Epithelial cell of prostate (primary cell): ENCODE measurements at regions not wholly inside any gene's neighbourhood (a gene's known extent, or its start where the extent isn't known, plus 50 kb on each side); places are given as distances from the start of the nearest gene placed in this dataset.

Experiments
- DNase-seq: peaks from one replicate; pipeline ENCODE4 v3.0.0-alpha.2; 2011; ENCODE audit warnings: low read depth, low spot score
- H3K27ac ChIP-seq: fragments of 450-650 bp; 2 replicates; pipeline ENCODE4 v1.5.1; 2017; ENCODE audit warnings: mild to moderate bottlenecking

DNA sequence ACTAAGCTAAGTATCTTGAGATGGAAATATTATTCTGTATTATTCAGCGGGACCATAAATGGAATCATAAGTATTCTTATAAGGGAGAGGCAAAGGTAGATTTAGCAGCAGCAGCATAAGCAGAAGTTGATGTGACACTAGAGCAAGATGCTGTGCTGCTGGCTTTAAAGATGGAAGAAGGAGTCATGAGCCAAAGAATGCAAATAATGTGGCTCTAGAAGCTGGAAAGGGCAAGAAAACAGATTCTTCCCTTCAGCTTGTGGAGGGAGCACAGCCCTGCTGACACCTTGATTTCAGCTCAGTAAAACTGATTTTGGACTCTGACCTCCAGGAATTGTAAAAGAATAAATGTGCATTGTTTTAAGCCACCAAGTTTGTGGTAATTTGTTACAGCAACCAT, 144.2 kb upstream of the ANKRD28 start:
- H3K27ac ChIP-seq: no peak overlapping the region

DNA sequence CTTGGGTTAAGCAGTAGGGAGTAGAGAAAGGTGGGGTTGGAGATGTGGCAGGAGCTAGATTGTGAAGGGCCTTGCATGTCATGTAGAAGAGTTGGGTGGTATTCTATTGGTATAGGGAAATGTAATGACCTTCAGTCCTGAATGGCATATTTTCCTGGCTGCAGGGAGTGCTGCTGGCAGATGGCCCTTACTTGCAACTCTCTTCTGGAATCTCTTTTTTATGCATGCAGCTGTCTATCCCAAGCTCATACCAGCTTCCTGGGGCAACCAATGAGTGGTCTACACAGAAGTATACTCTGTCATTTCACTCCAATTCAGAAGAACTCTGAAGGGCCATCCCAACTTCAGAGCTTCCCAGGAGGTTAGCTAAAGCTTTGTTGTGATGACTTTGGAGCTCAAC, 144.7 kb upstream of the ANKRD28 start:
- DNase-seq: no peak
- no peak overlapping the region for H3K27ac ChIP-seq

More for the DNA sequence above, 144.2 kb upstream of the ANKRD28 start:
- no peak for DNase-seq

DNA sequence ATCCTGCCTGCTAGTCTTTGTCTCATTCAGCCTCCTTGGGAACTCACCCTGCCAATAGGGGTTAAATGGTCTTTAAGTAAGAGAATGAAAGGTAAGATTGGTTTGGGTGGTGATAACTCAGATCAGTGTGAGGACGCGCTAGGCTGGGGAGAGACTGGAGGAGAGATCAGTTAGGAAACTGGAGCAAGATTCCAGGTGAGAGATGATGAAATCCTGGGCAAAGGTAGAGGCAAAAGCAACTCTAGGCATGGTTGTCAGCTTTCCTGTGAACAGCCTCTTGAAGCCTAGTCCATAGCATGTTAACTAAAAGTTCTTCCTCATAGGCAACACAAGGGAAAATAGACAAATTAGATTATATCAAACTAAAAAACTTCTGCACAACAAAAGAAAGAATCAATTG, 145.2 kb upstream of the ANKRD28 start:
- no peak for DNase-seq
- no peak overlapping the region for H3K27ac ChIP-seq

DNA sequence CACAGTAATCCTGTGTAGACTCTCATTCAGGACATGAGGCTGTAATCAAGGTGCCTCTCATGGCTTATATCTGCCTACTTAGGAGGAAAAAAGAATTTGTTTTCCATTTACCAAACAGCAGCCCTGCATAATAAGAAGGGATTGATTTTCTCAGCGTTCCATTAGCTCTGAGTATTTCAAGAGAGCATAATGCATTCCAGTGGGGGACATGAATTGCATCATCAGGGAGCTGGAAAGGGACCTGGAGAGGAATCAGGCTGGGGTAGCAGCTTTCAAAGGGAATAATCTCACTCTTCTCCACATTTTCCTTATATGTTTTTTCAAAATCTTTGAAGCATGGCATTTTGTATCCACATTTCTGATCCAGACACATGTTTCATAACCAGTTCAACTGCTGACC, 150.6 kb upstream of the ANKRD28 start:
- no peak overlapping the region for H3K27ac ChIP-seq
- DNase-seq: no peak

DNA sequence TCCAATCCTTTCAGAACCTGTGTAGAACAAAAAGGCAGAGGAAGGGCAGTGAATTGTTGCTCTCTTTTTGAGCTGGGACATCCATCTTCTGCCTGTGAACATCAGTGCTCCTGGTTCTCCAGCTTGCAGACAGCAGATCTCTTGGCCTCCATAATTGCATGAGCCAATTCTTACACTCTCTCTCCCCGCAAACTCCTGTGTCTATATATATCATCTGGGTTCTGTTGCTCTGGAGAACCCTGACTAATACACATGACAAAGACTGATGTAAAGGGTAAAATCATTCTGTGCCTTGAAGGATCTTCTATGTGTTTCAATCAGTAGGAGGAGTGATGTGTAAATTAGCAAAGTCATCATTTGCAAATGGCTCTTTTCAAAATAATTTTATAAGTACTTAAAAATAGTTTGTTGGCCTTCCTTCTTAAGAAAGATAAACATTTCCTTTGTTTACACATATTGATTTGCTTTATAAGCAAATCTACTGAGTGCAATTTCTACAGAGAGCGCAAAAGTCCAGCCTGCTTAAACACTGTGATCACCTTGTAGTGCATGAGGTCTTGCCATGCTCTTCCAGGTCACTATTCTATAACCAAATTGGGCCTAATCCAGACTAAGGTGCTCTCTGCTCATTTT, 154.9 kb upstream of the ANKRD28 start:
- DNase-seq: no peak

DNA sequence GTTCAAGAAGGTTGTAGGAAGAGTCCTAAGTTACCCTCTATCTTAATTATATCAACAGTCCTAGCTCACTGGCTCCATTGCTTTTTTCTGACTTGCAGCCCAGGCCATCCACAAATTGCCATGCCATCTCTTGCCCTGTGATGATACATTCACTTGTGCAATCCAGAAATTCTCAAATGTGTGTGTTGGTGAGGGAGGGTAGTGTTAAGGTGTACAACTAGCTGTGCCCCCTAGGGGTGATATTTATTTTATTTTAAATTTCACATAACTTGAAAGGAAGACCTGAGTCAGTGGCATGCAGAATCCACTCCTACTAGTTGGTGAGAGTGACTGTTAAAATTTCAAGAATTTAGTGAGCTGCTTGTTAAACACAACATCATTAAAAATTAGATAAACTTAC, 156.1 kb upstream of the ANKRD28 start:
- DNase-seq: peak; percentile 8
- H3K27ac ChIP-seq: no peak overlapping the region

More for the DNA sequence above, 154.9 kb upstream of the ANKRD28 start:
- no peak overlapping the region for H3K27ac ChIP-seq

DNA sequence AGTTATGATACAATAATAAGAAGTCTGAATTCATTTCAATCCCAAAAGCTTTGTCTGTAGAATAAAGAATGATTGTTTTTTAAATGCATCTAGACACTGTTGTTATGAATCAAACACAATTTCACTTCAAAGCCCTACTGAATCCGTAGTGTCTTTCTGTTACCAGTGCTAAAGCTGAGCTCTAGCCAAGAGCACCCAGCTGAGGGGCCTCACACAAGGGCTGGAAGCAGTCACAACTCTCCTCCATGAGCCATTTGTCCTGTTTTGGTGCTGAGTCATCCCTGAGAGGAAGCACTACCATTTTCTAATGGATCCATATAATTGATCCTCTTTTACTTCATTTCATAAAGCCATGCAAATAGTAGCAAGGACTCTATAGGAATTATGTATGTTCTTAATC, 158.2 kb upstream of the ANKRD28 start:
- no peak for DNase-seq
- H3K27ac ChIP-seq: no peak overlapping the region

DNA sequence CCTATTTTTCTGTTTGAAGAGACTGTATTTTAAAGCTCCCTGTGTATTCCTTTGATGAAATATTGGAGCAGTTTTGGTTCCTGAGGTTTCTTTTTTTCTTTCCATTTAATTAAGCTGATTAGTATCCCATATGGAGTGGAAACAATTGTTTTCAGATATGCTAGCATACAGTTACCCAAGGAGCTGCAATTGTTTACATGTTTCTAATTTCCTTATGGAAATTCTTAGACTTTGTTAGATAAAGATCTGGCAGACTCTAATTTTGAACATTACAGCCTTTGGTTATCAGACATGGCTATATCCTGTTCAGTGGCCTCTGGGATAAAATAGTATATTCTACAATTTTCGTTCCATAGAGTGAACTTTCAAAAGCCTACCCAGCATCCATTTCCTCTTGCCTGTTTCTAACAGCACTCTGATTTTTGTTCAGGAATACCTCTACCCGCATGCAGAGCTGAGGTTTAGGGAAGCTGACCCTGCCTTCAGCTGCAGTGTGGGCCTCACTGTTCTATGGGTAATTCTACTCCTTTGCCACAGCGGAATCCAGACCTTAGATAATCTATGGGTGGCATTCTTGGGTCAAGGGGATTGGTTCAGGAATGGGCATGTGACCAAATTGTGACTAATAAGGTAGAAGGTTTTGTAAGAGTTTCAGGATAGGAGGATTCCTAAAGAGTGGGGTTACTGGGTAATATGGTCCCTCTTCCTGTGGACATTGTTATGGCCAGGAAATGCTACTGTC, 161.1 kb upstream of the ANKRD28 start:
- H3K27ac ChIP-seq: no peak overlapping the region
- DNase-seq: no peak

DNA sequence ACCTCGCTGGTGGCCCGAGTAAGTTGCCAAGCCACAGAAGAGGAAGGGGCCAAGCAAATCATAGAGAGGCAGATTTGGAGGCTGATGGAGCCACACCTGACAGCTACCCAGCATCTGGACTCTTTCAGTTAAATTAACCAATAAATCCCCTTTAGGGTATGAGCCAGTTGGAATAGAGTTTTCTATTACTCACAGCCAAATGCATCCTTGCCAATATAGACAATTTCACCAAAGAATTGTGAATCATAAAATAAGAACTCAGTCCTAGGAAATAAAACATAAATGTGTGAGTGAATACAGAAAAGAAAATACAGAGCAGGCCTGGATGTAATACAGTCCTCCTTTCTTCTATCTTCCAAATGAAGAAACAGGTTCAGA, 161.6 kb upstream of the ANKRD28 start:
- DNase-seq: no peak

DNA sequence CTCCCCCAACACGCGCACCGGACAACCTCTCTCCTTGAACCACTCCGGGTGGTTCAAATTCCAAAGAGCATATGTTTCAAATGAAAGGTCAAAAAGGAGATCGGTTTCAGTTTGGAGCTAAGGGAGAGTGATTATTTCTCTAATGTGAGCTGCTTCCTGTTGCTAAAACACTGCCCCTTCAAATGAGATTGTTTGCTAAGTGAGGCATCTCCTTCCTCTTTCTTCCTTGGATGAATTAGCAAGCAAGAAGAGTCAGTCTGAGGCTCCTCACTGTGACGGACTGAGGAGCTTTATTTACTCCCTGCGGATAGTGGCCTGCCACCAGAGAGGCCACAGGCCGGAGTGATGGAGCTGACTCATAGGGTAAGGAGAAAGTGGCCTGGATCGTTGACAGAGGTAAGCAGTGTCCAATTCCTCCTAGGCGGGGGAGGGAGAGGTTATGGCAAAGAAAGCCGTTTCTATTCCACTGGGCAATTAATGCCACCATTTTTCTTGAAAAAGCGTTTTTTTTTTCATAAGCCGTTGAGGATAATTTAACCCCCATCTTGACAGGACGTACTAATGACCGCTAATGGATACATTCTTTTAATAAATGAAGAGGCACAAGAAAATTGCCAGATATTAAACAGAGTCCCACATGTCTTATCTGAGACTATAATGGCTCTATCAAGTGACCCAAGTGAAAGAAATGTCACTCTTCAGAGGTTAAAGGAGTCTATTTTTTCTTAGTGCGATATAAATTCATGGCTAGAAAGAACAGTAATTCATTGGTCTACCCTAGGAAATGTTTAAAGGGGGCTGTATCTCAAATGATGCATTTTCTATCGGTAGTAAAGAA, 167.0 kb upstream of the ANKRD28 start:
- no peak for DNase-seq
- no peak overlapping the region for H3K27ac ChIP-seq

More for the DNA sequence above, 161.6 kb upstream of the ANKRD28 start:
- H3K27ac ChIP-seq: no peak overlapping the region

DNA sequence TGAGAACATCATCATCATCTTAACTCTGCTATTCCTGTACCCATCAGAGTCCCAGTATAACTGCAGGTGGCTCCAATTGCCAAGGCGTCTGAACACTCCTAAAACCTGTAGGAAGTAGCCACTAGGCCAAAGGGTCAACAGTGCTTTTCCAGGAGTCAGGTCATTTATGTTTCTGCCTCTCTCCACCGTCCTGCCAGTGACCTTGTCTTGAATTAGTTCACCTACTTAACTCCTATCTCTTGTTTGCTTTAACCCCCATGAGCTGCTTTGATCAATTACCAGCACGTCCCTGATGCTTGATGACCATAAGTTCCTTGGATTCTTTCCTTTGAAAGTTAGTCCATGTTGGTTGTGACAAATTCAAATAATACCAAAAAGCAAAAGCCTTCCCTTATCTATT, 169.8 kb upstream of the ANKRD28 start:
- DNase-seq: no peak
- no peak overlapping the region for H3K27ac ChIP-seq

DNA sequence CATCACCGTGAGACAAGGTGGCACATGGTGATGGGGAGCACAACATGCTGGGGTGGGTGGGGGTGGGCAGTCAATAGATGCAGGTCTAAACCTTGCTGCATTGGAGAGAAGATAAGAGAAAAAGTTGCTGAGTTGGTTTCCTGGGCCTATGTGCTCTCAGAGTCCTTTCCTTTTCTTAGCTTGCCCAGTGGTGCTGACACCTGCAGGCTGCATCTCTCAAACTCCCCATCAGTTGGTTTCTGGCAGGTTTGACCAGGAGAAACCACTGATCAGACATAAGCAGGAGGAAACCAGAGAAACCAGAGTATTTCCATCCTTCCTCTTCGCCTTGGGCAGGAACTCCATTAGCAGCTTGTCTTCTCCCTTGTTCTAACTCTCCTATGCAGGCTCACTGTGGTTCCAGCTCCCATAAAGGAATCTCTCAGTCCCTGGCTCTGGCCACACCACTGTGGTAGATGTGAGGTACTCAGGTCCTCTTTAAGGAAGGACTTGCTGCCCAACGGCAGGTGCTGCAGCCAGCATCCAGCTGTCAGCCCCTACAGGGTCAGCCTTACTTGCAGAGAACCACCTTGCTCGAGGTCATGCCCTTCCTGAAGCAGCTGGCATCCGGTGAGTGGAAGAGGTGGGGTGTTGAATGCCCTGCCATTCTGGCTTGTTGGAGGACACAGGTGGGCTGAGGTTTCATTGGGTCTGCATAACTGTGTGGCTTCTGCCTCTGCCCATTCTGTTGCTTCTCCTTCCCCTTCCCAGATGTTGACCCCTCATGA, 172.3 kb upstream of the ANKRD28 start:
- DNase-seq: no peak
- no peak overlapping the region for H3K27ac ChIP-seq

DNA sequence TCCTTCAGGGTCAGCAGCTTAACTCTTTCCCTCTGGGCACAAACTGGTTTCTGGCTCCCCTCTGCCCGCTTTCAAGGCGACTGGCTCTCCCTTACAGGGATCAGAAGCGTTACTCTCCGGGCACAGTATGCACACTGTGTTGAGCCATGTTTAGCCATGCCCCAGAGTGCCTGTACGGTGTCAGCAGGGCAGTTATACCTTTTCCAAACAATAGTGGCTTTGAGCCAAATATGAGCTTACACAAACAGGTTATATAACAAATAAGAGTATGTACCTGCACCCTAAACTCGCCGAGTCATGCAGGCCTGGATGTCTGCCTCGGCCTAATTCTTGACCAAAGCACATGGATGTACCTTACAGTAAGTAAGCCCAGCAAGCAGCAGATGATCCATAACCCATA, 175.6 kb upstream of the ANKRD28 start:
- no peak for DNase-seq
- H3K27ac ChIP-seq: no peak overlapping the region

DNA sequence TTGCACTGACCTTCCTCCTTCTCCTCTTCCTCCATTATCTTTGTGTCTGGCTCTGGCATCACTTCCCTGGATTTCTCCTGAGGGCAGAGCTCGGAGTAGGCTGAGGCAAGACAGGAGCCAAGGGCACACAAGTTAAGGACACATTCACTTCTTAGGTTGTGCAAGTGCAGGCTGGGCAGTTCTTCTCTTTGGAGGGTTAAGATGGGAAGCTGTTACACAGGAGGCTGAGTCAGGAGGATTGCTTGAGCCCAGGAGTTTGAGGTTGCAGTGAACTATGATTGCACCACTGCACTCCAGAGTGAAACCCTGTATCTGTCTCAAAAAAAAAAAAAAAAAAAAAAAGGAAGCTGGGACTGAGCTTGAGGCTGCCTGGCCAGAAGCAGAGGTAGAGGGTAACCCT, 176.2 kb upstream of the ANKRD28 start:
- H3K27ac ChIP-seq: no peak overlapping the region
- DNase-seq: no peak

DNA sequence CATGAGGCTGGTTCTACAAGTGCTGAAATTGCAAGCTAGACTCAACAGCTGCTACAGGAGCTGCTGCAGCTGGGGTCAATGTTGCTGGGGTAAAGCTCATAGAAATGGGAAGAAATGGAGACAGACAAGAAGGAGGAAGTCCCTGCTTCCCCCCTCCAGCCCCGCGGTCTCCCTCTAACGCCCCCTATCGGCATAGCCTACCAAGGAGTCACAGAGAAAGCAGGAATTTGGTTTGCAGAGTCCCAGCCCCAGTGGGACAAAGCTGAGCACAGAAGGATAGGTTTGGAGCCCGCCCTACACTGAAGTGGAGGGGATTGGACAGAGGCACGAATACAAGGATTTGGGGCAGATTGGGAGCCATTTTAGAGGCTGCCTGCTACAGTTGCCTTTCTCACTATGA, 176.9 kb upstream of the ANKRD28 start:
- DNase-seq: no peak
- no peak overlapping the region for H3K27ac ChIP-seq

DNA sequence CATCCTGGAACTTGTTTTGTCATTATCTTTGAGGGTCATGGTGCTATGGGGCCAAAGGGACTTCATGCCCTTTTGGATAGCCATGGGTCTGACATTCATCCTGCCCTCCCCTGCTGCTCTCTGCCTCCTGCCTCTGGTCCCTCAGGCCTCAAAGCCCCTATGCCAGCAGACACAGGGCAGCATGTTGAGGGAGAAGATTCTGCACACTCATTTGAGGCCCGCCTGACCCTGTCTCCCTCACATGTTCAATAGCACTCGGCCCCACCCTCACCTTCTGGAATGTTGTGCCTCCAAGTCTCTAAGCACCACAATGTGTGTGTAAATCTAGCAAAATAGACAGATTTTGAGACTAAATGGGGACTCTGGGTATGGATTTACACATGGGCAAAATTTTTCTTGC, 178.7 kb upstream of the ANKRD28 start:
- no peak overlapping the region for H3K27ac ChIP-seq
- no peak for DNase-seq

DNA sequence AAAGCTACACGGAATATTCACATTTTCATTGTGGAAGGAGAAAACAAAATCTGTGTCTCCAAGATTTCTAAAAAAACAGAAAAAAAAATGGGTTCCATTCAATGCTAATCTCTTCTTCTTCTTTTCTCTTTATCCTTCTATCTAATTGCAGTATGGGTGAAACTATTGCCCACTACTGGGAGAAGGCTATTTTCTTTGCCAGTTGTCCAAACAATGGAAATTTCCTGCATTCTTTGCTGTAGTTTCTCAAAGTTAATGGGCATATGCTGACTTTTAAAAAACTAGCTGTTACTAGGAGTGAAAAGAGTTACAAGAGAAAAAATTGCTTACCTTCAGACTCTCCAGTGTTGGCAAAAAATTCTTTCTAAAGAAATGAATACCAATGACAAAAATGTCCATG, 179.3 kb upstream of the ANKRD28 start:
- H3K27ac ChIP-seq: no peak overlapping the region
- no peak for DNase-seq

DNA sequence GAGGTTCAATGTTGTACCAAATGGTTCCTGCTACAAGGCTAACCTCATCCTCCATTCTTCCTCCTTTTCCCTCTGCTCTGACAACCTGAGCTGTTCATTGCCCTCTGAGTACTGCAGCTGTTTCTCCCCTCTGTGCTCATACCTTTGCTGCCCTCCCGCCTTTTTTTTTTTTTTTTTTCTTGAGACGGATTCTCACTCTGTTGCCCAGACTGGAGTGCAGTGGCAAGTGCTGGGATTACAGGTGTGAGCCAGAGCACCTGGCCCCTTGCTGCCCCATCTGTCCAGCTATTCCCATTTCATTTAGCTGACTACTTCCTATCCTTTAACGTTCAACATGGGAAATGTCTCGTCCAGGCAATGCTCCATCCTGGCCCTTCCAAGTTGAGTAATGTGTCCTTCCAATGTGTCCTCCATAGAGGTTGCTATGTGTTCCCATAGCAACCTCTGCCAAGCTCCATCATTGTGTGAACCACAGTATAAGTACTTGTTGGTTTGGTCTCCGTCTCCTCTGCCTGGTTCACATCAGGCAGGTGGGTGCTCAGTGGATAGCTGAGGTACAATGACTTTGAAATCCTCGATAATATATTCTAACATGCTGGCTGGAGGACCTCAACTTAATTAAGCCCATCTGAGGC, 179.9 kb upstream of the ANKRD28 start:
- no peak overlapping the region for H3K27ac ChIP-seq
- DNase-seq: no peak

DNA sequence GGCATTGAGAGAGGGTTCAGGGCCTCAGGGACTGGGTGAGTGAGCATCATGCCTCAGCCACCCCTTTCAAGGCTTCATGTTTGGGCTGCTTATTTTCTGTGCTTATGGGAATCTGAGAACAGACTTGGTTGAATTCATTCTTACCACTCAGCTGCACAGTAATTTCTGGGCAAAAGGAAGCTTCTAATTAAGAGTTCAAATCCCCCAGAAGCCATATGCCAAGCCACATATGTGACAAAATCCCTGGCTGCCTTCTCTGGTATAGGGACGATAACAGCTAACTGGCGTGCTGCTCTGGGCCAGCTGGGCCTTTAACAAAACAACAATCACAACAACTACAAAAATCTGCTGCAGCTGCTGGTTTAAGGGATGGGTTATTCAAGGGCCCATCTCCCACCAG, 181.0 kb upstream of the ANKRD28 start:
- H3K27ac ChIP-seq: no peak overlapping the region
- DNase-seq: no peak

DNA sequence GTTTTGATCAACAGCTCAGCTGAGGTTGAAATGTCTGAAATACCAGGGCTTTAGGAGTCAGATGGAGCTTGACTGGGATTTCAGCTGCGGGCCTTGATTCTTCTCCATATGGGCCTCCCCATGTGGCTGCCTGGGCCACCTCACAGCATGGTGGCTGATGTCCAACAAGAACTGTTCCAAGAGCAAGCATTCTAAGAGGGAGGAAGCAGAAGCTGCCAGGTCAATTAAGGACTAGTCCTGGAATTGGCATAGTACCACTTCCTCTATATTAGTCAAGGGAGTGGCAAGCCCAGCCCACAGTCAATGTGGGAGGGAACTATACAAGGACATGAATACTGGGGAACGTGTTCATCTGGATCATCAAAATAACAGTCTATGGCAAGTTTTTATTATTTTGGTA, 181.7 kb upstream of the ANKRD28 start:
- H3K27ac ChIP-seq: no peak overlapping the region
- no peak for DNase-seq
